Activated CD8-positive, alpha-beta T cell treated with anti-CD3 and anti-CD28 coated beads for 36 hours (primary cell): ENCODE measurements at regions not wholly inside any gene's neighbourhood (a gene's known extent, or its start where the extent isn't known, plus 50 kb on each side); places are given as distances from the start of the nearest gene placed in this dataset.

Experiments used
- ATAC-seq: fragments of 200-7000 bp; cut with Tn5 transposase; one replicate; pipeline ENCODE4 v1.10.0; 2021; ENCODE audit warnings: mild to moderate bottlenecking, moderate library complexity
- CTCF ChIA-PET: fragments of 350-600 bp; sonication (Branson Sonifier 250); formaldehyde crosslinking; loops from one replicate; lab custom pipeline; 2021; ENCODE audit warnings: antibody characterized with exemption; lab: Charles Lee
- POLR2A ChIA-PET: fragments of 350-600 bp; sonication (Branson Sonifier 250); formaldehyde crosslinking; loops from one replicate; lab custom pipeline; 2021; ENCODE audit warnings: antibody characterized with exemption; lab: Charles Lee
- DNase-seq: peaks from one replicate; pipeline ENCODE4 v3.0.0-alpha.2; 2020
- H3K27ac Mint-ChIP-seq: one replicate; pipeline ENCODE4 v1.8.0; 2021; ENCODE audit warnings: mild to moderate bottlenecking, mixed read lengths
- H3K27me3 Mint-ChIP-seq: one replicate; pipeline ENCODE4 v1.8.0; 2021; ENCODE audit warnings: mixed read lengths
- H3K36me3 Mint-ChIP-seq: one replicate; pipeline ENCODE4 v1.8.0; 2021; ENCODE audit warnings: low read depth, mixed read lengths
- H3K4me1 Mint-ChIP-seq: one replicate; pipeline ENCODE4 v1.8.0; 2021; ENCODE audit warnings: low read depth, mixed read lengths
- H3K4me3 Mint-ChIP-seq: one replicate; pipeline ENCODE4 v1.8.0; 2021; ENCODE audit warnings: mild to moderate bottlenecking, moderate library complexity, mixed read lengths
- H3K9me3 Mint-ChIP-seq: one replicate; pipeline ENCODE4 v1.8.0; 2021; ENCODE audit warnings: mixed read lengths
- intact Hi-C: fragments of 100-400 bp; cut with micrococcal nuclease; formaldehyde crosslinking; loops from one replicate; pipeline ENCODE4 v1.10.0; 2022
- TF ChIP-seq, protein P1 (sequence below): fragments of 200-600 bp; IDR thresholded peaks from one replicate; pipeline ENCODE4 v1.8.0; 2022; ENCODE audit warnings: antibody characterized with exemption, mild to moderate bottlenecking

DNA sequence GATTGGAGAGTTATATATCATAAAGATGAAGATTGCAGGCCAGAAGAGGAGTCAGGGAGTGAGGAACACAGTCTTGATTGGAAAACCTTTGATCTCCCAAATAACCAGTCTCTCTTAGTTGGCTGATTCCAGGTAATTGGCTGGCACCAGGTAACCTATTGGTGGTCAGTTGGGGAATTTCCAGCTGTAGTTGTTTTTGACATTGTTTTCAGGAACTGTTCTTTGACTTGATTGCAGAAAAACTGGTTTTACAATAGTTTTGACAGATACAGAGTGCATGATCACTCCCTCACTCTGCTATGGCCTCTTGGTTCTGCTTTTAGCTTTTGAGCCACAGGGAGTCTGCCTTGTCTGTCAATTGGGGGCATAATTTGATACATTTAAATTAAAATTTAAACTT is 71.6 kb downstream of the ZNF641 start:
- Mint-ChIP-seq H3K27me3 (peaks cover 5% of the 10 kb centered on the region), H3K4me3 (no peak overlapping the region), H3K36me3 (peaks cover 7% of the 10 kb centered on the region), H3K4me1 (no peaks in the 10 kb centered on the region), H3K27ac (no peak overlapping the region), H3K9me3 (peaks cover 8% of the 10 kb centered on the region)
- DNase-seq, result no peak
- intact Hi-C loops, result no loop called here
- ChIA-PET CTCF (no interaction called here), POLR2A (no interaction called here)
- TF ChIP-seq, protein P1, sequence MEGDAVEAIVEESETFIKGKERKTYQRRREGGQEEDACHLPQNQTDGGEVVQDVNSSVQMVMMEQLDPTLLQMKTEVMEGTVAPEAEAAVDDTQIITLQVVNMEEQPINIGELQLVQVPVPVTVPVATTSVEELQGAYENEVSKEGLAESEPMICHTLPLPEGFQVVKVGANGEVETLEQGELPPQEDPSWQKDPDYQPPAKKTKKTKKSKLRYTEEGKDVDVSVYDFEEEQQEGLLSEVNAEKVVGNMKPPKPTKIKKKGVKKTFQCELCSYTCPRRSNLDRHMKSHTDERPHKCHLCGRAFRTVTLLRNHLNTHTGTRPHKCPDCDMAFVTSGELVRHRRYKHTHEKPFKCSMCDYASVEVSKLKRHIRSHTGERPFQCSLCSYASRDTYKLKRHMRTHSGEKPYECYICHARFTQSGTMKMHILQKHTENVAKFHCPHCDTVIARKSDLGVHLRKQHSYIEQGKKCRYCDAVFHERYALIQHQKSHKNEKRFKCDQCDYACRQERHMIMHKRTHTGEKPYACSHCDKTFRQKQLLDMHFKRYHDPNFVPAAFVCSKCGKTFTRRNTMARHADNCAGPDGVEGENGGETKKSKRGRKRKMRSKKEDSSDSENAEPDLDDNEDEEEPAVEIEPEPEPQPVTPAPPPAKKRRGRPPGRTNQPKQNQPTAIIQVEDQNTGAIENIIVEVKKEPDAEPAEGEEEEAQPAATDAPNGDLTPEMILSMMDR, result no peak
- no peak for ATAC-seq

DNA sequence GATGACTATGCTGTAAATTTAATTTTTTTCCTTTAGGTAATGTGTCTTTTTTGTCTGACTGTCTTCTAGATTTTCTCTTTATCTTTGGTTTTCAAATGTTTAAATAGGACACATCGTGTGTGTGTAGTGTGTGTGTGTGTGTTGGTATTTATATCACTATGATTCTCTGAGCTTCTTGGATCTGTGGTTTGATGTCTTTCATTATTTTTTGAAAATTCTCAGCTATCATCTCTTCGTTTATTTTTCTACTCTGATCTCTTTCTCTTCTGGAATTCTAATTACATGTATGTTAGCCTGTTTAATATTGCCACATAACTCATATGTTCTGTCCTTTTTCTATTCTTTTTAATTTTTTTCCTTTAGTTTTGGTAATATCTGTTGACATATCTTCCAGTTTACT is 73.5 kb upstream of the OR10AD1 start:
- POLR2A ChIA-PET, result no interaction called here
- H3K4me1 Mint-ChIP-seq, result no peaks in the 10 kb centered on the region
- H3K27me3 Mint-ChIP-seq, result peaks cover 10% of the 10 kb centered on the region
- H3K4me3 Mint-ChIP-seq, result no peak overlapping the region
- ATAC-seq (no peak), DNase-seq (no peak)
- CTCF ChIA-PET, result no interaction called here
- intact Hi-C loops, result no loop called here
- no peak overlapping the region for H3K27ac Mint-ChIP-seq
- peaks cover 8% of the 10 kb centered on the region for H3K9me3 Mint-ChIP-seq
- peaks cover 7% of the 10 kb centered on the region for H3K36me3 Mint-ChIP-seq
- TF ChIP-seq, protein P1, result no peak

DNA sequence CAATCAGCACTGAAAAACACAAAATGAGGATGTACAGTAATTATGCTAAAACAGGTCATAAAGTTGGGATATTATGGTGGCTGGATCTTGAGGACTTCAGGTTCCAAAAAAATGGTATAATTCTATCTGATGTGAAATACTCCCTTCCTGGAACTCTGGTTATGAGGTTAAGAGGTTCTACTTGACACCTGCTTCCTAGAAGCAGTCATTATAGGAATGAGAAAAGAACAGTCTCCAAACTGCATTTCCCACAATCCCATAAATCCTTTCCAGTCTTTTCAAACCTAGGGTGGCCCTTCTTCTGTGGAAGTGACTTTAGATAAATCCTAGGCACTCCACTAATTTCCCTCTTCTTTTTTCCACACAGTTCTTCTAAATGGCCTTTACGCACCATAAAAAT is 63.7 kb upstream of the OR10AD1 start:
- CTCF ChIA-PET, result interaction anchor here (0.8 to 1.2 kb wide), 2 partner anchors 19 to 32 kb away, joined by 3 read pairs; no protein-coding TSS in a partner anchor
- intact Hi-C loops, result no loop called here
- H3K27ac Mint-ChIP-seq, result no peak overlapping the region
- no peaks in the 10 kb centered on the region for H3K9me3 Mint-ChIP-seq
- no peak for DNase-seq
- H3K36me3 Mint-ChIP-seq, result no peaks in the 10 kb centered on the region
- TF ChIP-seq, protein P1, result no peak
- POLR2A ChIA-PET, result no interaction called here
- ATAC-seq, result no peak
- no peaks in the 10 kb centered on the region for H3K4me1 Mint-ChIP-seq
- H3K27me3 Mint-ChIP-seq, result peaks cover 3% of the 10 kb centered on the region
- no peak overlapping the region for H3K4me3 Mint-ChIP-seq

DNA sequence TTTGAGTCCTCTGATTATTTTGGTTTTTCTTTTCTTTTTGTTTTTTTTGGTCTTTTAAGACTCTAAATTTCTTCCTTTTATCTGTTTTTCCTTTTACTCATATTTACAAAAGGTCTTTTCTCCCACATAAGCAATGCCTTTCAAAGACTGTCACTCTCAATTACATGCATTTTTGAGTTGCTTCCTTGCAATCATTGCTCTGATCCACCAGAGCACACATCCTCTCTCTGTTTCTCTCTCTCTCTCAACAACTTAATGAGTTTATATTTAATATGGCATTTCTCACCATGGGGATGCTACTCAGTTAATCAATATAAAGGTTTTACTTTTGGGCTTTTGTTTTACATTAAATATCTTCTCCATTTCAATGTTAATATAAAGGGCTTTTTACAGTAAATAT is 62.7 kb upstream of the OR10AD1 start:
- TF ChIP-seq, protein P1, result no peak
- ChIA-PET POLR2A (no interaction called here), CTCF (no interaction called here)
- ATAC-seq (no peak), DNase-seq (no peak)
- H3K4me1 Mint-ChIP-seq, result no peaks in the 10 kb centered on the region
- intact Hi-C loops, result no loop called here
- no peak overlapping the region for H3K4me3 Mint-ChIP-seq
- no peaks in the 10 kb centered on the region for H3K9me3 Mint-ChIP-seq
- H3K27ac Mint-ChIP-seq, result no peak overlapping the region
- H3K36me3 Mint-ChIP-seq, result no peaks in the 10 kb centered on the region
- peaks cover 3% of the 10 kb centered on the region for H3K27me3 Mint-ChIP-seq

DNA sequence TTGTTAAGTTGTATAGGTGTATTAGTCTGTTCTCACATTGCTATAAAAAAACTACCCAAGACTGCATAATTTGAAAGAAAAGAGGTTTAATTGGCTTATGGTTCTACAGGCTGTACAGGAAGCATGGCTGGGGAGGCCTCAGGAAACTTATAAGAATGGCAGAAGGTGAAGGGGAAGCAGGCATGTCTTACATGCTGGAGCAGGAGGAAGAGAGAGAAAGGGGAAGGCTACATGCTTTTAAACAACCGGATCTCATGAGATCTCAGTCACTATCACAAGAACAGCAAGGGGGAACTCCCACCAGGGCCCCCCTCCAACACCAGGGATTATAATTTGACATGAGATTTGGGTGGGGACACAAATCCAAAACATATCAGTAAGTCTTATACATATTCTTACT is 60.5 kb upstream of the OR10AD1 start:
- no peak for ATAC-seq
- no peaks in the 10 kb centered on the region for H3K4me1 Mint-ChIP-seq
- POLR2A ChIA-PET, result no interaction called here
- DNase-seq, result no peak
- H3K27me3 Mint-ChIP-seq, result peaks cover 3% of the 10 kb centered on the region
- intact Hi-C loops, result no loop called here
- no peak overlapping the region for H3K27ac Mint-ChIP-seq
- H3K4me3 Mint-ChIP-seq, result no peak overlapping the region
- no peaks in the 10 kb centered on the region for H3K36me3 Mint-ChIP-seq
- CTCF ChIA-PET, result no interaction called here
- TF ChIP-seq, protein P1, result no peak
- no peaks in the 10 kb centered on the region for H3K9me3 Mint-ChIP-seq
